Stomach (tissue), 8 donors: ENCODE measurements at regions not wholly inside any gene's neighbourhood (a gene's known extent, or its start where the extent isn't known, plus 50 kb on each side); places are given as distances from the start of the nearest gene placed in this dataset.
"Not testable (repeated sequence)": the region's sequence is repeated elsewhere in the genome, so short reads cannot be mapped to it uniquely, and the experiment has no call there.

Source experiments
- DNase-seq, 2 donors: peaks; one replicate each; pipeline versions ENCODE4 v3.0.0 to v3.0.0-alpha.2; 2013 to 2019
- H3K27ac ChIP-seq, 5 donors: fragments of 200-600 bp in 4 of 5; sonication (generic) in 4 of 5; one replicate each; pipeline ENCODE4 v1.5.1; 2013 to 2019; ENCODE audit warnings: mild to moderate bottlenecking in 1 of 5, moderate library complexity in 1 of 5
- H3K27me3 ChIP-seq, 3 donors: fragments of 200-600 bp; sonication (generic); one replicate each; pipeline ENCODE4 v1.5.1; 2017 to 2019; ENCODE audit warnings: mixed run types in 1 of 3
- H3K36me3 ChIP-seq, 4 donors: fragments of 200-600 bp; sonication (generic); 1 replicate in 3 of 4; 2 replicates in 1 of 4; pipeline ENCODE4 v1.5.1; 2016 to 2019
- H3K4me1 ChIP-seq, 4 donors: fragments of 200-600 bp; sonication (generic); one replicate each; pipeline ENCODE4 v1.5.1; 2016 to 2019
- H3K4me3 ChIP-seq, 4 donors: fragments of 200-600 bp; sonication (generic) in 3 of 4; one replicate each; pipeline ENCODE4 v1.5.1; 2016 to 2019; ENCODE audit warnings: mild to moderate bottlenecking in 1 of 4
- H3K9me3 ChIP-seq, 4 donors: fragments of 200-600 bp; sonication (generic); one replicate each; pipeline ENCODE4 v1.5.1; 2016 to 2019
- EP300 ChIP-seq: sonication (generic); formaldehyde crosslinking; IDR thresholded peaks from one replicate; pipeline ENCODE4 v1.6.1; 2017; ENCODE audit warnings: antibody characterized with exemption
- POLR2A ChIP-seq, 4 donors: fragments of 450-650 bp; IDR thresholded peaks; one replicate each; pipeline ENCODE4 v1.6.1; 2016; ENCODE audit warnings: antibody characterized with exemption in 4 of 4, control low read depth in 2 of 4, mild to moderate bottlenecking in 1 of 4, moderate library complexity in 1 of 4
- POLR2AphosphoS5 ChIP-seq, 3 donors: sonication (generic); formaldehyde crosslinking; IDR thresholded peaks; one replicate each; pipeline ENCODE4 v1.6.1; 2016; ENCODE audit warnings: antibody characterized with exemption in 3 of 3
- WGBS, 5 donors: extraction: QIAGEN DNeasy Blood & Tissue Kit in 3 of 5; methylation state at CpG; one replicate each; pipeline versions ENCODE4 v1.1.5 to v1.1.7; 2013 to 2018; 5-methylcytosine and 5-hydroxymethylcytosine counted together
- intact Hi-C: fragments of 100-400 bp; cut with DNase I; formaldehyde crosslinking; loops from one replicate; pipeline ENCODE4 v1.15.1; 2023; ENCODE audit warnings: low total_unique reads
- TF ChIP-seq, protein P1 (sequence below), 7 experiments: fragments of 450-650 bp in 4 of 7; fragments of 200-600 bp in 3 of 7; sonication (generic) in 3 of 7; IDR thresholded peaks; one replicate each; pipeline ENCODE4 v1.5.1; 2016 to 2019; ENCODE audit warnings: antibody characterized with exemption in 7 of 7, control low read depth in 2 of 7, mild to moderate bottlenecking in 1 of 7
- donor health status: healthy with polysubstance abuse.
- donor health status: Bipolar disorder and iron deficiency.
- donor health status: healthy.

DNA sequence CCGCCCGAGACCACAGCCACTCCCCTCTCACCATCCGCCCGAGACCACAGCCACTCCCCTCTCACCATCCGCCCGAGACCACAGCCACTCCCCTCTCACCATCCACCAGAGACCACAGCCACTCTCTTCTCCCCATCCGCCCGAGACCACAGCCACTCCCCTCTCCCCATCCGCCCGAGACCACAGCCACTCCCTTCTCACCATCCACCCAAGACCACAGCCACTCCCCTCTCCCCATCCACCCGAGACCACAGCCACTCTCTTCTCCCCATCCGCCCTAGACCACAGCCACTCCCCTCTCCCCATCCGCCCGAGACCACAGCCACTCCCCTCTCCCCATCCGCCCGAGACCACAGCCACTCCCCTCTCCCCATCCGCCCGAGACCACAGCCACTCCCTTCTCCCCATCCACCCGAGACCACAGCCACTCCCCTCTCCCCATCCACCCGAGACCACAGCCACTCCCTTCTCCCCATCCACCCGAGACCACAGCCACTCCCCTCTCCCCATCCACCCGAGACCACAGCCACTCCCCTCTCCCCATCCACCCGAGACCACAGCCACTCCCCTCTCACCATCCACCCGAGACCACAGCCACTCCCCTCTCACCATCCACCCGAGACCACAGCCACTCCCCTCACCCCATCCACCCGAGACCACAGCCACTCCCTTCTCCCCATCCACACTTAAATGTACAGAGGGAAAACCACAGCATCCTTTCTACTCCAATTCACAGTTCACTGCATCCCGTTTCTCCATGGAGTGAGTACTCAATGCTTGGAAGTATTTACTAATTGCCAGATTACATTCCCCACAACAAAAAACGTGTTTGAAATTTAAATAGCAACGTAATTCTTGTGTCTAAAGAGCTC is 83.5 kb upstream of the SFSWAP start:
- peak overlapping the region in 1 of 5 donors; percentile 10 for H3K27ac ChIP-seq
- 34 to 58% (median 50%) methylated on average over 14 to 25 of the region's 29 CpGs for WGBS, 5 donors
- H3K36me3 ChIP-seq, H3K4me3 ChIP-seq, H3K9me3 ChIP-seq, intact Hi-C loops, DNase-seq: not testable (repeated sequence)
- peaks cover 4 to 64% (median 17%) of the 10 kb centered on the region in 3 donors for H3K27me3 ChIP-seq
- H3K4me1 ChIP-seq, result peaks cover 0 to 14% (median 7%) of the 10 kb centered on the region in 4 donors

DNA sequence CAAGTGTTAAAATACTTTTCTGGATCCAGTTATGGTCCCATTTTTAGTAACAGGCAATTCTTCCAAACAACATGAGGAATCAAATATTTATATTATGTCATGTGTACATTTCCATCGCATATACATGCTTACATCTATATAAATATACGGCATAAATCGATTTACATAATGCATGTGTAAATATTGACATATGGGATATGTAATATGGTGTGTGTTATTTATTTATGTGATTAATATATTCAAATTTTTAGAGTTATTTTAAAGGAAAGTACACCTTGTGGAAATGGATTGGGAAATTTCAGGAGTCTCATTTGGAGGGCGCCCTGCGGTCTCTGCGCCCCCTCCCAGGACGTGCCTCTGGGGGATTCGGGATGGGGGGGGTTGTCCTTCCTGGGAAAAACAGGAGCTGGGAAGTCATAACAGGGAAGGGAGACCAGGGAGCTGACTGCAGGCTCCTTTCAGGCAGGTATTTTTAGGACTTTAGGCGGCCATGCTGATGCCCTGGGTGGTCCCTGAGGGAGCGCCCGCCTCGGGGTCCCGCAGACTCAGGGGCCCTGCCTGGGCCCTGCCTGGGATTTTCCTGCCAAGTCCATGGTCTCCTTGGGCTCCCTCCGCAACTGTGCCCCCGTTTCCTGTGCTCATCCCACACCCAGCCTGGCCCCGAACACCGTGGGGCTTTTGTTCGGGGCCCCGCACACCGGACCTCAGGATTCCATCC is 82.7 kb upstream of the SFSWAP start:
- 54 to 73% (median 65%) methylated on average over 9 to 20 of the region's 20 CpGs for WGBS, 5 donors
- TF ChIP-seq POLR2AphosphoS5 (IDR thresholded peaks at IDR 0.05) (no peak), EP300 (no peak), POLR2A (IDR thresholded peaks at IDR 0.05) (no peak)
- TF ChIP-seq, protein P1, sequence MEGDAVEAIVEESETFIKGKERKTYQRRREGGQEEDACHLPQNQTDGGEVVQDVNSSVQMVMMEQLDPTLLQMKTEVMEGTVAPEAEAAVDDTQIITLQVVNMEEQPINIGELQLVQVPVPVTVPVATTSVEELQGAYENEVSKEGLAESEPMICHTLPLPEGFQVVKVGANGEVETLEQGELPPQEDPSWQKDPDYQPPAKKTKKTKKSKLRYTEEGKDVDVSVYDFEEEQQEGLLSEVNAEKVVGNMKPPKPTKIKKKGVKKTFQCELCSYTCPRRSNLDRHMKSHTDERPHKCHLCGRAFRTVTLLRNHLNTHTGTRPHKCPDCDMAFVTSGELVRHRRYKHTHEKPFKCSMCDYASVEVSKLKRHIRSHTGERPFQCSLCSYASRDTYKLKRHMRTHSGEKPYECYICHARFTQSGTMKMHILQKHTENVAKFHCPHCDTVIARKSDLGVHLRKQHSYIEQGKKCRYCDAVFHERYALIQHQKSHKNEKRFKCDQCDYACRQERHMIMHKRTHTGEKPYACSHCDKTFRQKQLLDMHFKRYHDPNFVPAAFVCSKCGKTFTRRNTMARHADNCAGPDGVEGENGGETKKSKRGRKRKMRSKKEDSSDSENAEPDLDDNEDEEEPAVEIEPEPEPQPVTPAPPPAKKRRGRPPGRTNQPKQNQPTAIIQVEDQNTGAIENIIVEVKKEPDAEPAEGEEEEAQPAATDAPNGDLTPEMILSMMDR (IDR thresholded peaks at IDR 0.05), result no peak
- Histone ChIP-seq H3K27me3 (peaks cover 4 to 62% (median 15%) of the 10 kb centered on the region in 3 donors), H3K36me3 (no peaks in the 10 kb centered on the region), H3K4me3 (no peak overlapping the region), H3K4me1 (peaks cover 0 to 14% (median 7%) of the 10 kb centered on the region in 4 donors), H3K9me3 (no peaks in the 10 kb centered on the region), H3K27ac (no peak overlapping the region)
- DNase-seq, result no peak
- intact Hi-C loops, result no loop called here

DNA sequence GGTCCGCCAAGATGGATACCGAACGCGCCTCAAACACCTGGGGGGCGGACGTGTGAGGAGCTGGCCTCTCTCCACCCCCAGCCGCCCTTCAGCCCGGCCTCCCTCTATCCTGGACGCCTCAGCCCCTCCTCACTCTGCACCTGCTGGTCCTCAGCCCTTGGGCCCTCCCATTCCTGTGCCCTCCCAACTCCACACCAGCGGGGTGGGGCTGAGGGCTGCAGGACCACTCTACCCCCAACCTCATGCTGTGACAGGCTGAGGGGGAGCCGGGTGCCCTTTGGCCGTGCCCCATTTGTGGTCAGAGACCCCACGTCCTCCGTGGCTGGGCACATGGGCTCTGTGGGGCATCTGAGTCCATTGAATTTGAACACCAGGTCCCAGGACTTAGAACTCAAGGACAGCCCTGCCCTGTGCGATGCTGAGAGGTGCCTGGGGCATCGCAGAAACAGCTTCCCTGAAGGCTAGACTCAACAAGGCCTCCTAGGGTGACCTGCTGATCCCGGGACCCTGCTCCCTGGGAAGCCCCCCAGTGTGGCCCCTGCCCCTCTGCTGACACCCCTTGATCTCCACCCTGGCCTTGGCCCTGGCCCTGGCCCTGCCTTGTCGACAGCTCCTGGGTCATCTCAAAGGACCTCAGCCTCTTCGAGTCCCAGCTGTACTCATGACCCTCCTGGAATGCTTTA is 82.0 kb upstream of the SFSWAP start:
- intact Hi-C loops, result no loop called here
- Histone ChIP-seq H3K27ac (no peak overlapping the region), H3K27me3 (peaks cover 4 to 63% (median 11%) of the 10 kb centered on the region in 3 donors), H3K4me1 (peaks cover 0 to 14% (median 7%) of the 10 kb centered on the region in 4 donors), H3K9me3 (no peaks in the 10 kb centered on the region), H3K4me3 (no peak overlapping the region), H3K36me3 (no peaks in the 10 kb centered on the region)
- 58 to 79% (median 72%) methylated on average over 13 to 19 of the region's 19 CpGs for WGBS, 5 donors
- no peak for TF ChIP-seq POLR2A (IDR thresholded peaks at IDR 0.05)
- TF ChIP-seq POLR2AphosphoS5 (IDR thresholded peaks at IDR 0.05), result no peak
- TF ChIP-seq, protein P1 (IDR thresholded peaks at IDR 0.05), result no peak
- no peak for TF ChIP-seq EP300
- DNase-seq, result no peak

DNA sequence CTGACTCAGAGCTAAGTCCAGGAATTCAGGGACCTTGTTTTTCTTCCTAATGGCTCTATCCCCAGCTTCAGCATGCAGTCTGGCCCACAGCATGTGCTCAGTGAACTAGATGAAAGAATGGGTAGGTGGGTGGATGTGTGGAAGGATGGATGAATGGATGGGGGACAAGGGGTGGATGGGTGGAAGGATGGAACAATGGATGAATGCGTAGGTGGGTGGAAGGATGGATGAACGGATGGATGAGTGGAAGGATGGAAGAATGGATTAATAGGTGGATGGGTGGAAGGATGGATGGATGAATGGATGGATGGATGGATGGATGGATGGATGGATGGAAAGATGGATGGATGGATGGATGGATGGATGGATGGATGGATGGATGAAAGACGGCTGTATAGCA is 79.7 kb upstream of the SFSWAP start:
- Histone ChIP-seq H3K9me3 (no peaks in the 10 kb centered on the region), H3K4me3 (no peak overlapping the region), H3K36me3 (no peaks in the 10 kb centered on the region), H3K27ac (no peak overlapping the region), H3K27me3 (peaks cover 4 to 70% (median 10%) of the 10 kb centered on the region in 3 donors), H3K4me1 (no peaks in the 10 kb centered on the region)
- intact Hi-C loops, result no loop called here
- TF ChIP-seq, protein P1 (IDR thresholded peaks at IDR 0.05), result no peak
- no peak for TF ChIP-seq EP300
- no peak for TF ChIP-seq POLR2A (IDR thresholded peaks at IDR 0.05)
- 59 to 98% (median 71%) methylated on average over 2 to 3 of the region's 3 CpGs for WGBS, 5 donors
- no peak for DNase-seq

DNA sequence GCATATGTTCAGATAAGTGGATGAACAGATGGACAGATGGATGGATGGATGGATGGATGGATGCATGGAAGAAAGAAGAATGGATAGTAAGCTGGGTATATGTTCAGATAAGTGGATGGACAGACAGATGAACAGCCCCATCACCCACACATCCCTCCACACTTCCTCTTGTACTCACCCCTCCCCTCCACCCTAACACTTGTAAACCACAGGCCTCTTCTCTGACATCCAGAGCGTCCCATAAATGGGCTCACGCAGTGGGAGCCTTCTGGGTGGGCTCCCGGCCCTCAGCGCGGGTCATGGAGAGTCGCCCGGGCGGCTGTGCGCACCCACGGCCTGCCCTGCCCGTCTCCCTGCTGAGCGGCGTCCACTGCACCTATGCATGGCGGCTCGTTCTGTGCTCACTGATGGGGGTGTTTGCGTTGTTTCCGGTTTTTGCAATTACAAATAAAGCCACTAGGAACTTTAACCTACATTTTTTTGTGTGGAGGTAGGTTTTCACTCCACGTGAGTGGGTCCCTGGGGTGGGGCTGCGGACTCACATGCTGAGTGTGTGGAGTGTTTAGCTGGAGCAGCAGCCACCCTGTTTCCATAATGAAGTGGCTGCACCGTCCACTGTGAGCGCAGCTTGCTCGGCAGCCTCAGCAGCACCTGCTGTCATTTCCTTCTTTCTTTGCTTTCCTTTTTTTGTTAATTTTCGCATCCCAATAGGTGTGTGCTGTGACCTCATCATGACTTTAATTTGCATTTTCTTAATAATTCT is 78.8 kb upstream of the SFSWAP start:
- H3K36me3 ChIP-seq, intact Hi-C loops, H3K9me3 ChIP-seq, H3K4me1 ChIP-seq, H3K27ac ChIP-seq, DNase-seq, H3K4me3 ChIP-seq: not testable (repeated sequence)
- peaks cover 4 to 78% (median 13%) of the 10 kb centered on the region in 3 donors for H3K27me3 ChIP-seq
- WGBS, 5 donors, result 70 to 77% (median 74%) methylated on average over 22 to 23 of the region's 23 CpGs

DNA sequence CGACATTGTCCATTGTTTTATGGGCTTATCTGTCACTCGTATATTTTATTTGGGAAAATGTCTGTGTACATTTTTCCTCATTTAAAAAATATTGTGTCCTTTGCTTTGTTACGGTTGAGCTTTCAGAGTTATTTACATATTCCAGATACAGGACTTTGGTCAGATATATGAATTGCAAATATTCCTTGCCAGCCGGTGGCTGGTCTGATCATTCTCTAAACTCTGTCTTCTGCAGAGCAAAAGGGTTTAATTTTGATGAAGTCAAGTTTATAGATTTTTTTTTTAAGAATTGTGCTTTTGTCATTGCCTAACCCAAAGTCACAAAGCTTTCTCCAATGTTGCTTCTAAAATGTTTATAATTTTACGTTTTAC is 78.3 kb upstream of the SFSWAP start:
- DNase-seq, H3K4me1 ChIP-seq, H3K4me3 ChIP-seq, H3K9me3 ChIP-seq, H3K36me3 ChIP-seq, intact Hi-C loops, H3K27ac ChIP-seq: not testable (repeated sequence)
- peaks cover 4 to 82% (median 19%) of the 10 kb centered on the region in 3 donors for H3K27me3 ChIP-seq
- 41 to 51% (median 49%) methylated on average over 5 of the region's 5 CpGs for WGBS, 5 donors

DNA sequence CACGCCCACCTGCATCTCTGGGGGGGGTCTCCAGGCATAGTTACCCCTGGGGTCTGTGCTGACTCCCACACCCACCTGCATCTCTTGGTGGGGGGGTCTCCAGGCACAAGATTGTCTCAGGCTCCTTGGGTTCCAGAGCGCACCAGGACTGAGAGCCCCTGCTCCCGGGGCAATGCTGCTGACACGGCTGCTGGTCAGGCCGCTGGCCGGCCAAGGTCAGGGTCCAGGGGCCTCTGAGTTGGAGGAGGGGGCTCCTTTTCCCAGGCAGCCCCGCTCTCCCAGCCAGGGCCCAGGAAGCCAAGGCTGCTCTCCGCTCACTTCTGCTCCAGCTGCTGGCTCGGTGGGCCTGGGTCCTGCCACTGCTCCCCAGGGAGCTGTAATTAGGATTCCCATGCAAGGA is 77.3 kb upstream of the SFSWAP start:
- WGBS, 5 donors, result 45 to 72% (median 64%) methylated on average over 6 to 9 of the region's 9 CpGs
- H3K36me3 ChIP-seq, DNase-seq, H3K4me3 ChIP-seq, H3K4me1 ChIP-seq, H3K9me3 ChIP-seq, intact Hi-C loops, H3K27ac ChIP-seq: not testable (repeated sequence)
- H3K27me3 ChIP-seq, result peaks cover under 1 to 78% (median 17%) of the 10 kb centered on the region in 3 donors
